HG02981 (cell line): ENCODE measurements at regions not wholly inside any gene's neighbourhood (a gene's known extent, or its start where the extent isn't known, plus 50 kb on each side); places are given as distances from the start of the nearest gene placed in this dataset.
"Not testable (repeated sequence)": the region's sequence is repeated elsewhere in the genome, so short reads cannot be mapped to it uniquely, and the experiment has no call there.

Experiments used
- ATAC-seq: cut with Tn5 transposase; IDR thresholded peaks from one replicate; pipeline ENCODE4 v1.9.1; 2021; ENCODE audit warnings: mild to moderate bottlenecking, moderate library complexity; ENCODE audit not compliant: unreplicated experiment

- no peak for ATAC-seq
Measured at GRCh38 chr13:109344552-109345157, 441.7 kb downstream of the IRS2 start.

GRCh38 chr13:109336730-109337129 is 449.7 kb downstream of the IRS2 start:
- no peak for ATAC-seq

- no peak for ATAC-seq
Measured at GRCh38 chr13:109333893-109334651, 452.3 kb downstream of the IRS2 start.

GRCh38 chr13:109332506-109333499 is 453.6 kb downstream of the IRS2 start:
- no peak for ATAC-seq

GRCh38 chr13:109331898-109332297 is 454.5 kb downstream of the IRS2 start:
- ATAC-seq = no peak

- ATAC-seq = no peak
Measured at GRCh38 chr13:109331011-109331433, 455.4 kb downstream of the IRS2 start.

GRCh38 chr13:109330123-109330522 is 456.3 kb downstream of the IRS2 start:
- no peak for ATAC-seq

GRCh38 chr13:109329175-109329574 is 457.2 kb downstream of the IRS2 start:
- no peak for ATAC-seq

- ATAC-seq = no peak
Measured at GRCh38 chr13:109326601-109327000, 459.8 kb downstream of the IRS2 start.

- ATAC-seq = no peak
Measured at GRCh38 chr13:109323338-109323737, 463.0 kb downstream of the IRS2 start.

GRCh38 chr13:109318945-109319590 is 467.3 kb downstream of the IRS2 start:
- ATAC-seq = no peak

GRCh38 chr13:109315481-109315880 is 470.9 kb downstream of the IRS2 start:
- no peak for ATAC-seq

- ATAC-seq = no peak
Measured at GRCh38 chr13:109314101-109314500, 472.3 kb downstream of the IRS2 start.

- ATAC-seq = no peak
Measured at GRCh38 chr13:109312399-109312798, 474.0 kb downstream of the IRS2 start.

GRCh38 chr13:109311431-109311976 is 474.9 kb downstream of the IRS2 start:
- not testable (repeated sequence) for ATAC-seq

- no peak for ATAC-seq
Measured at GRCh38 chr13:109309625-109310363, 476.6 kb downstream of the IRS2 start.

GRCh38 chr13:109307027-109307426 is 479.4 kb downstream of the IRS2 start:
- ATAC-seq = no peak

GRCh38 chr13:109301726-109302125 is 484.7 kb downstream of the IRS2 start:
- ATAC-seq = no peak

GRCh38 chr13:109301276-109301675 is 485.1 kb downstream of the IRS2 start:
- no peak for ATAC-seq

GRCh38 chr13:109297628-109298027 is 488.8 kb downstream of the IRS2 start:
- no peak for ATAC-seq
